NCI-H446 treated with DMSO at 0.1 percent for 48 hours (cell line): ENCODE measurements at regions not wholly inside any gene's neighbourhood (a gene's known extent, or its start where the extent isn't known, plus 50 kb on each side); places are given as distances from the start of the nearest gene placed in this dataset.
"Not testable (repeated sequence)": the region's sequence is repeated elsewhere in the genome, so short reads cannot be mapped to it uniquely, and the experiment has no call there.

ENCODE experiments used
- DNase-seq: peaks from one replicate; lab custom pipeline; 2025; lab: John Stamatoyannopoulos, UW

DNA sequence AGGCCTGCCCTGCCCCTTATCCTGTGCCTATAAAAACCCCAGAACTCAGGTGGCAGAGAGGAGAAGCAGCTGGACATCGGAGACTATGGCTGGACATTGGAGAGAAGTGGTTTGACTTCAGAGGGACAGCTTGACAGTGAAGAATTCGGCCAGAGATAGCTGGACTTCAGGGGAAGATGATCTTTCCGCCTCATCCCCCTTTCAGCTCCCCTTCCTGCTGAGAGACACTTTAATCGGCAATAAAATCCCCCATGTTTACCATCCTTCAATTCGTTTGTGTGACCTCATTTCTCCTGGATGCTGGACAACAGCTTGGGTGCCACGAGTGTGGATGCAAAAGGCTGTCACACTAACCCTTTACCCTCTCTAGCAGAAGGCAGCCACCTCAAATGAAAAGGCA is 134.1 kb upstream of the TUT7 start:
- DNase-seq = no peak

DNA sequence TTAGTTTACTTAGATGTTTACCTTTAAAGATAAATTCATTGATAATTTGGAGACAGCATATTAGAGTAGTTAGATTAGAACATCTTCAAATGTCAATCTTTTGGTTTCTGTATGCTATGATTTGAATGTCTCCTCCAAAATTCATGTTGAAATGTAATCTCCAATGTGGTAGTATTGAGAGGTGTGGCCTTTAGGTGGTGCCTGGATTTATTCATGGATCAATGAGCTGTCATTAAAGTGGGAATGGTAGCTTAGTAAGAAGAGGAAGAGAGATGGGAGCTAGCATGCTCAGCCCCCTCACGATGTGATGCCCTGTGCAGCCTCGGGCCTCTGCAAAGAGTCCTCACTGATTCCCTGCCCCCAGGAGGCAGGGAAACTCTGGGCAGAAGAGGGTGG is 133.6 kb upstream of the TUT7 start:
- no peak for DNase-seq

DNA sequence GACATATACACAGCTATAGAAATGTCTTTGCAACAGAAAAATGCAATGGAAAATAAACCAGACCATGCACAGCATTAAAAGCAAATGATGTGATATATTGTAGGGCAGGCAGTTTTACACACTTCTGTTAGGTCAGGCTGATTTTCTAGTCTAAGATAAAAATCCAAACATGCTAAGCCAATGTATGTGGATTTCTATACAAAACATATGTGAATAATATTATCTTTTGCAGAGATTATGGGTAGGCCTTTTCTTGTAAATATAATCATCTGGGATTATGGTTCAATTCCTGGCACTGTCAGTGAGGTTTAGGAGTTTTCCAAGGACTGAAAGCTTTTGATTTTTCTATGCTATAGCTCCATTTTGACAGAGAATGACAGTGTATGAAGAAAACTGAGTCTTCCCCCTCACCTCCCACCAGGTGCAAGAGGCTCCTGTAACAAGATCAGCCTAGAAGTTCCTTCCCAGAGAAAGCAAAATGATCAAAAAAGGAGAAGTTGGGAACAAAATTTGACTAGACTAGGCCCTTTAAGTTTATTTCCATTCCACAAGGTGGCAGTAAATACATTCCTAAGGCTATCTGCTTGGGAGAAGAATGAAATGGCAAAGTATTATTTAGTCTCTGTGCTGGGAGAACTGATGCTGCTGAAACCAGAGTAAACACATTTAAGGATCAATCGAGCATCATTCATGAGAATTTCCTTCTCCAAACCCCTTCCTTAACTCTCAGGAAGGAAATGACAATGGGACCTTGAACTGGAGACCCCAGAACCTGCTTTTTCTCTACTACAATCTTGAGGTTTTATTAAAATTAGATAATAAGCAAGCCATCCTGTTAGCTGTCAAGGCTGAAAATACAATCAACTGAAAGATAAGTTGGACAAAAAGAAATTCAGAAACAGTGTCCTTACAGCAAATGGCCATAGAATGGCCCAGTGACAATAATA is 133.0 kb upstream of the TUT7 start:
- DNase-seq = no peak

DNA sequence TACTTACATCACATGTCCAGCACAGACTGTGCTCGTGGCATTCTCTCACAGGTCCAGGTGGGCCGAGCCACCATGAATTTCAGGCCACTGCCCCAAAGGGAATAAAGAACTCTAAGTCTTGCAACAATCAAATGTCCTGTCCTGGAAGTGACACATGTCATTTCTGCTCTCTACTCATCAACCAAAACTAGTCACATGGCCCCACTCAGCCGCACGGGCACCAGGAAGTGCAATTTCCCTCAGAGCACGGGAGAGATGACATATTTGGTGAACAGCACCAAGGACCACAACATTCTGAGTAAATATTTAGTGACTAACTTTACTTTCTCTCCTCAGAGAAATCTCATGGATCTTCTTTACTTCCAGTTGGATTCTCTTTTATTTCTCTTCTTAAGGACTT is 131.1 kb upstream of the TUT7 start:
- no peak for DNase-seq

DNA sequence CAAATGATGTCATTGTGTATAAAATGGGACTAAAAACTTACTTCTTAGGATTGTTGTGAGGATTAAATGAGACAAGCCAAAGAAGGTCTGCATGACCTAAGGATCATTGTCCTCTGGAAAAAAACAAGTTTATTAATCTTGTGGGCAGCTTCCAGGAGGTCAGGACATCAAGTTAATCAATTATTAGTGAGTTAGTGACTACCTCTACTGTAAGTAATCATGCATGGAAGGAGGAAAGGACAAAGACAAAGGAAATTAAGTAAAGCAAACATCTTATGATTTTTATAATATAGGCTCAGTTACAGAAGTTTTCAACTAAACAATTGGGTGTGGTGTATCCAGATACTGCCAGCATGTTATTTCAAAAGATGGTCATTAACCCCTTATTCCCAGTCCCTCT is 129.3 kb upstream of the TUT7 start:
- no peak for DNase-seq

DNA sequence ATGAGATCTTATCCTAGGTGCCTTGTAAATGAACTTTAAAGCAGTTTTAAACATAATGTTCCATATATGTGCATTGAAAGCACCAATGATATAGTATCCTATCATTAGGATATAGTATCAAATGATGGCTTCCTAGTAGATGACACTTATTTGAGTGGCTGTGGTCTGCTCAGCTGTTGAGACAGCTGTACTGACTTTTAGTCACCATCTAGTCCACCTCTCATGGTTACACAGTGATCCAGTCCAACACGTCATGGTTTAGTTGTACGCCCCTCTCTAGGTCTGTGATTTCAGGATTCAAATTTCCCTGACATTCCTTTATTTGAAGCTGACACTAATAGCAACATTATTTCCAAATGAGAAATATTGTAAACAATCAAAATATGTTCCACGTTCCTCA is 127.3 kb upstream of the TUT7 start:
- DNase-seq = no peak

DNA sequence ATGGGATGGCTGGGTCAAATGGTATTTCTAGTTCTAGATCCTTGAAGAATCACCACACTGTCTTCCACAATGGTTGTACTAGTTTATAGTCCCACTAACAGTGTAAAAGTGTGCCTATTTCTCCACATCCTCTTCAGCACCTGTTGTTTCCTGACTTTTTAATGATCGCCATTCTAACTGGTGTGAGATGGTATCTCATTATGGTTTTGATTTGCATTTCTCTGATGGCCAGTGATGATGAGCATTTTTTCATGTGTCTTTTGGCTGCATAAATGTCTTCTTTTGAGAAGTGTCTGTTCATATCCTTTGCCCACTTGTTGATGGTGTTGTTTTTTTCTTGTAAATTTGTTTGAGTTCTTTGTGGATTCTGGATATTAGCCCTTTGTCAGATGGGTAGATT is 121.0 kb upstream of the TUT7 start:
- DNase-seq = not testable (repeated sequence)

DNA sequence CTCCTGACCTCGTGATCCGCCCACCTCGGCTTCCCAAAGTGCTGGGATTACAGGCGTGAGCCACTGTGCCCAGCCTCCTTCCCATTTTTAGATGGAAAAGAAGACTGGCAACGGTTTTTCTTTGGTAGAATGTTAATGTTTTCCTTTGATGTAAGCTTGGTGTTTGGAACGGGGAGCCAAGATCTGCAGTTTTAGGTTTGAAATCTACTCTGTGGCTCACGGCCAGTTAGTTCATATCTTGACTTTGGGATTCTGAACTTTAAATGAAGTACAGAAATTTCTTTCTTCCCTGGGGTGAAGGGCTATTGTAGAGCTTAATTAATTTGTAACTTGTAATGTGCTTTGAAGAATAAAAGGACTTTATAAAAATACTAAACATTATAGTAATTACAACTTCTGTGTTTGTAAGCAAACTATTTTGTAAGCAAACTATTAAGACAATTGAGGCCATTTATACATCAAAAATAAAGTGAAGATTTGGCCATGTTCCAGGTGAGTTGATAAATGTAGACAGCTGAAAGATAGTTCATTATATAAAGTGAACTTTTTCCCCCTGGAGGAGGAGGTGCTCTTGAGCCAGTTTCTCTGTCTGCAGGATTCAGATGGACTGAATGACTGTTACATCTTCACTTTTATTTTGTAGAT is 117.1 kb upstream of the TUT7 start:
- DNase-seq = no peak

DNA sequence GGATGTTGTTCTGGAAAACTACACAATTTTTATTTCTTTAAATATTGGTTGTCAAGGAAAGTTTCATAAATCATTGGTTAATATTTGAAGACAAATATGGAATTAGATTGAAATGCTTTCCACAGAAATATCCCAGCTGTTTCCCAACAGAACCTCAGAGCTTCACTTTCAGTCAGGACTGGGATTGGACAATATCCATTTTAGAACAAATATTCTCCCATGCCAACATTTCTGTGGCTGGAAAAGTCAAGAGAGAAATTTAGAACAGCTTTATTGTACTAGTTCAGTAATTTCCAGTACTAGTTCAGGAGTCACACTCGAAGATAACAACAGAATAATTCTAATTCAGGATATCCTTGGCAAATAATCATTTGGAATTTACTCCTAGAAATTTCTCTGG is 116.1 kb upstream of the TUT7 start:
- DNase-seq = no peak

DNA sequence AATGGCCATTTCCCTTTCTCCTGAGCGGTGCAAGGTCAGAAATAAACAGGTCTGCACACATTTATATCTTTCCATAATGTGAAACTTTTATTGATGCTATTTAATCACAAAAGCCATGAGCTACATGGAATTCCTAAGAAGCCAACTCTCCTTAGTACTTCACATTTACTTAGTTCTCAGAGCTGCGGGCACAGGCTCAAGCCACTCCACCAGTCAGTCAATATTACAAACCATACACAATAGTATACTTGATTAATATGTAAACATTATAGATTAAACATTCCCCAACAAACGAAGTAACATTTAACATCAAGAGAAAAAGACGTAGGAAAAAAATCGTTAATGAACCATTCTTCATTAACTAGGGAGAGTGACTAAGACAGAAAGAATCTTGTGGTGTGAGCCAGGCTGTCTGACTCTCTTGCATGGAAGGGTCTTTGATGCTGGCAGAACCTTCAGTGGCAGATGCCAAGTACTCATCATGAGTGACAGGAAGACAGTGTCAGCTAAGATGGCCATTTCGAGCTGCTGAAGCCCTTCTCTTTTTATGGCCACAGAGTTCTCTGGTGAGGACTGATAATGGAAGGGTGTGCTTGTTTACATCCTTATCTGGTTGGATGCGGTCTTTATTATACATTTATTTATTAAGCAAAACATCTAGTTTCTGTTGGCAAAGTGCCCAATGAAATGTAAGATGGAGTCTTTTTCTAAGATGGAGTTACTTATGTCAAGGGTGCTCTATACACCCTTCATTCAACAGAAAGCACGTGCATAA is 115.5 kb upstream of the TUT7 start:
- peak; percentile 1 for DNase-seq

DNA sequence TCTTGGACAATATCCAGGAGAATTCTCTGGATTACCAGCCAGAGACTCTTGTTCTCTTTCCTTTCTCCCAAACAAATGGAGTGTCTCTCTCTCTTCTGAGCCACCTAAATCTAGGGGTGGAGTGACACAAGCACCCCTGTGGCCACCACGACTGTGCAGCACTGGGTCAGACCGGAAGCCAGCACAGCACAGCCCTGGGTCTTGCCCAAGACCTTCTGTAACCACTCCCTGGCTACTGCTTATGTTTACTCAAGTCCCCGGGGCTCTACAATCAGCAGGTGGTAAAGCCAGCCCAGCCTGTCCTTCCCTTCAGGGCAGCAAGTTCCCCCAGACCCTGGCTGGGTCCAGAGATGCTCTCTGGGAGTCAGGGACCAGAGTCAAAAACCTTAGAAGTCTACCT is 110.0 kb upstream of the TUT7 start:
- no peak for DNase-seq

DNA sequence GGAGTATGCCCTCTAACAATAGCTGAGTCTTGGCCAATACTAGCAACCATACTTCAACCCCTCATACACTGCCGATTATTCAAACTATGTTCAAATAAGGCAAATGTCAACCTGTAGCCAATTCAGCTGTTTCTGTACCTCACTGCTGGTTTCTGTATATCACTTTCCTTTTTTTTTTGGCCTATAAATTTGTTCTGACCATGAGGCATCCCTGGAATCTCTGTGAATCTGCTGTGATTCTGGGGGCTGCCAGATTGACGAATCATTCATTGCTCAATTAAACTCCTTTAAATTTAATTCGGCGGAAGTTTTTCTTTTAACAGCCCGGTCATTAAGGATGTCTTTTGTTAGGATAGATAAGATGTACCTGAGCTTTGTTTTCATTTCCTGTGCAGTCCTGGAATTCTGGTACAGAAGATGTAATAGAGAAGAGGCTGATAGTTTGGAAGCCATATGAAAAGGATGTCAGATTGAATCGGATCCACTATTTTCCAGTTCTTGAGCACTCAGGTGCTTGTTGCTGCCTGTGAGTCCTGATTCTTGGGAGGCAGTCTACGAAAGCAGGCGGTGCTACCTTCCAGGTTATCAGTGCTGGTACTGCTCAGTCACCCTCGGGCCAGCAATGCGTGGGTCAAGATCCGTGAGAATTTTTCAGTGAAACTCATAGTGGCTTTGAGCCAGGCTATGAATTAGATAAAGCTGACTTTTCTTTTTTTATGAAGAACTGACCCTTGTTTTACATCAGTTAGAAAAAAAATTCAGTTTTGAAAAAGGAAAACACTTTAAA is 106.2 kb upstream of the TUT7 start:
- no peak for DNase-seq

DNA sequence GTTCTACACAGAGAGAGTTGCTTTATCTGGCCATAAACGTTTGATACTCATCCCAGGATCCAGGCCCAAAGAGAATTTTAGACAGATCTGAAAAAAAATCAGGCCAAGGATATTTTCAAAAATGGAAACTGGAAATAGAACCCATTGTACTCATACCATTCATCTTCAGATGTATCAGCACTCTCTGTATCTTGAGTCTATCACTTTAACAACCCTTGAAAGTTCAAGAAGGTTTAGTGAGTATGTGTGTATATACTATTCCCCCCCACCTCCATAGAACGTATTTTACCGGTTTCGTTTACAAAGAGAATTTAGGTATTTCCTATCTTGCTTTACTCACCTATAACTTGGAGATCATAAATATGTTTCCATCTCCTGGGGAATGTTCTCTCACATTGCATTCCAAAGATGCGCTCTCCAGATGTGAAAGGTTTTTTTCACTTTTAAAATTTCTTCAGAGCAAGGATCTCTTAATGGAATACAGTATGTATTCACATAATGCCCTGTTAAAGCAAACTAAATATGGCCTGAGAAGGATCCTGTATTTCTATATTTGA is 105.5 kb upstream of the TUT7 start:
- DNase-seq = no peak

DNA sequence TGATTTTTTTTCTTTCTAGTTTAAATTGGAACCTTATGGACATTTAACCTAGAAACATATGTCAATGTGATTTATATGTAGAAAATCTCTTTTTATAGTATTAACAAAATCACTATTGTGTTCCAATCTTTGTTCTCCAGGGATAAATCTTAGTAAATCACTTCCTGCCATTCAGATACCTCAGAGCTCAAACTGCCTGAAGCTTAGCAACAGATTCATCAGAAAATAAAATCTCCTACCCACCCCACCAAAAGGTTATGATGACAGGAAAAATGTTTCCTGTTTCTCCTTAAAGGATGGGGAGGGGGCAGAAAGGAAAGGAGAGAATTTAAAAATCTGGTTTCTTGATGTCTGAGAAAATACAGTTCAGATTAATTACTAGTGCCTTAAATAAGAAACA is 105.0 kb upstream of the TUT7 start:
- no peak for DNase-seq

DNA sequence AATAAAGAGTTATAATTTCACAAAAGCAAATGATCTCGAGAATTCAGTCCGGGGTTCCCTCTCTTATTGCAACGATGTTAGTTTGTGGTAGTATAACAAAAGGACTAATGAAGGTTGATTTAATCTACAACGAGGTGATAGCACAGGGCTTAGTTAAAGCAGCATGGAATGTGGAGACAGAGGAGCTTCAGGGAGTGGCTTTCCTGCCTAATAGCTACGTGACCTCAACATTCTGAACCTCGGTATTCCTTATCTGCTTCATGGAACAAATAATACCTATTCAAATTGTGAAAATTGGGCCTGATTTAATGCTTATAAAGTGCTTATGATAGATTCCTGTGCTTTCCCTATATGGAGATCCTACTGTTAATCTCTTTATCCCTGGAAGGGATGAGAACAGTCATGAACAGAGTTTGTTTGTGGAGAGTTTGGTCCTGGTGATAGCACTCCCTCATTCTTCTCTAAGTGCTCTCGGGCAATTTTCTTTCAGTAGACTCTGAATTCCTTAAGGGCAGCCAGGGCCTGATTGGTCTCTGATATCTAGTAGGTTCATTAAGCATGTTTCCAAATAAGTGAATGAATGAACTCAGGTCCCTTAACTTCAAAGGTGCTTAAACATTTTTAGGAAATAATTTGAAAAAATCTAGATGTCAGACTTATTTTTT is 104.1 kb upstream of the TUT7 start:
- DNase-seq = no peak

DNA sequence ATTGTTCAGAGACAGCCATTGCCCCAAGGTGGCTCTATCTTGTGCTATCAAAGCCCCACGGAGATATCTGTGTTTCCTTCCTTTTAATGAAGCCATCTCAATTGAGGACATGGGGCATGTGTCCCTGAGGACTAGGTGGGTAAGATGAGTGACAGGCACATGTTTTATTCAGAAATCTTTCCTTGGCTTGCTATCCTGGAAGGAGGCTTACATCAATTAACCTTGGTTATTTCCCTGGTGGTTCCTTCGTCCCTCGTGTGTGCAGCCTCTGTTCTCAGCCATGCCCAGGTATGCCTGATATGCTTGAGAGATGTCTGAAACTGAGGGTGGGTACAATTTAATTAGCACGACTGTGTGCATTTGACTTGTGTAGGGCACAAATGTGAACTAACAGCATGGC is 102.2 kb upstream of the TUT7 start:
- no peak for DNase-seq

DNA sequence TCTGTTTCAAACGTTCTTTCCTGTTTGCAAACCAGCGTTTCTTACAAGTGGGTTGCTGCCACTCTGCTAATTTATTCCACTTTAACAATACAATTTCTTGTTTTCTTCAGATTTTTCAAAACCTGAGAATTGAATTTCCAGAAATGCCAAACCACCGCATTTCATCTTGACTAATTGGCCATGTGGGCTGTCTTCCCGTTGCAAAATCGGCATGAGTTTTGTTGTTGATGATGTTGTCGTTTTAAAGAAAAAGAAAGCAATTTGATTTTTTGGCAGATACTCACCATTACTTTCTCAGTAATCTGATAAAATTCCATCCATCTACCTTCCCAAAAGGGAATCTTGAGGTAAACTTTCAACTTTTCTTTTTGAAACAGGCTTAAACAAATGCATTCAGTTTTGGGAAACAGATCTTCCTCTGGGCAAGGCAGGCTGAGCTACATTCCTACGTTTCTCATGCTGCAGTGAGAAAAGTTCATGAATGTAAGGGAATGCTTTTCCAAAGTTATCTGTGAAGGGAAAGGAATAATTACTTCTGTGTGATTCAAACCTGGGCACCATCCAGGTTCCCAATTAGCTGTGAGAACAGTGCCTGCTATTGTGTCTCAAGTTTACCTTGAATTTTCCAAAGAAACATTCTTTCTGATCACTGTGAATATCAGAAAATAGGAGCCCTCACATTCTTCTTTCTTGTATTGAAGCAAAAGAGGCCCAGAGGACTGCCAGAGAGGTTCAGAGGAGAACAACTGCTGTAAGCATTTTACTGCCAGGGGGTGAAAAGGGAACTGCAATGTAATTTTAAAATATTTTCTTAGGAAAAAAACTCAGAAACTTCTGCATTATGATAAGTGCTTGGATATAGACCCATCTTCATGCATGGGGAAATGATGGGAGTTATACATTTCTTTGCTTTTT is 100.7 kb upstream of the TUT7 start:
- DNase-seq = no peak

DNA sequence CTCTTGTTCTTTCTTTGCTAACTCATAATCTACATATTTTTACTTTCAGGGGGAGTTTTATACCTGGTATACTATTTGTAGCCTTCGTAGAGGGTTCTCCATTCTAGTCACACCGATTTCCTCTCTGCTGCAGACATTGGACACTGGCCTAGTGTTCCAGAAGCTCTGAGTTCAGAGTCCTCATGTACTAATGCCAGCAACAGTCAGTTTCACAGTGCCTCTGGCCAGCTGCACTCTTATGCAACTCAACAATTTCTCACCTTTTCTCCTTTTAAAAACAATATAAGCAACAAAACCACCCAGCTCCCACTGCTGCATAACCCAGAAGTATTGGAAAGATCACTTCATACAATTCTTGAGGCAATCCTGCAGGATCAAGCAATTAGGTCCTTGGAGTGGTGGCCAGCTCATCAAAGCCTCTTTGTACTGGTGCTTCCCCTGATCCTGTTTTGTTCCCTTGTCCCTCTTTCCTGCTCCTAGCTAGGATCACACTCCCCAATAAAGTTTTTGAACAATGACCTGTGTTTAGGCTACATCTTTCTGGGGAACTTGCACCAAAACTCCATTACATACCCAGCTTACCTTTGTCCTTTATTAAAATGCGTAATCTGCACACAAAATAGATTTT is 98.1 kb upstream of the TUT7 start:
- DNase-seq = no peak

DNA sequence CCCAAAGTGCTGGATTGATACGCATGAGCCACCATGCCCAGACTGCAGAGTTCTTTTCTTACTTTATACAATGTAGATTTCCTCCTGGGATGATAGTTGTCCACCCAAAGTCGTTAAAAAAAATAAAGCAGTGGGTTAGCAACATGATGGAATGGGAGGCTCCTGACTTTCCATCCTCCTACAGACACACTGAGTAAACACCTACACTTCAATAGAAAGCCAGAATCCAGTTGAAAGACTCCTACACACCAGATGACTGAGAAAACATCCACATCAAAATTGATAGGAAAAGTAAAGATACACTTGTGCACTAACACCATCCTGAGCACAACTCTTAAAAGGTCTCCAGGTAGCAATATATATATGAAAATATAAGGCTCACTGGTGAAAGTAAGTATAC is 95.0 kb upstream of the TUT7 start:
- no peak for DNase-seq

DNA sequence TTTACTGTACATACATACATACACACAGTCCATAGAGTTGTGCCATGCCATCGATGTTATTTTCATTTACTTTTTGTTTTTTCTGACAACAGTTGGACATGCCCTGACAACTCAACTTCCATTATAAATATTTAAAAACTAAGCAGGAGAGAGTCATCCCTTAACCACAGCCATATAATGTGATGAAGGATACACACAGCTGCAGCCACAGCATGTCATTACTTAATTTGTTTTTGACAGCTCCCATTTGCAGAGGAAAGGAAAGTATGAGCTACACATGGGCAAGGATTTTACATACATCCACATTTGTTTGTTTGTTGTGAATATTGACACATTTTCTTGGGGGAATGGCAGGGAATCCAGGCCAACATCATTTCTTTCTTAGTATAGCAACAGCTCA is 91.5 kb upstream of the TUT7 start:
- no peak for DNase-seq
